GM12892 (cell line): ENCODE measurements at regions not wholly inside any gene's neighbourhood (a gene's known extent, or its start where the extent isn't known, plus 50 kb on each side); places are given as distances from the start of the nearest gene placed in this dataset.

ENCODE experiments used
- POLR2A ChIP-seq: IDR thresholded peaks from 2 replicates; pipeline ENCODE4 v1.6.1; 2011; ENCODE audit warnings: low read depth, low read length, control low read depth
- POLR2AphosphoS5 ChIP-seq: IDR thresholded peaks from 2 replicates; pipeline ENCODE4 v1.6.1; 2011; ENCODE audit warnings: low read depth, low read length, control low read depth

- TF ChIP-seq POLR2A (no peak), POLR2AphosphoS5 (no peak)
These were observed 64.2 kb upstream of the HGFAC start for GRCh38 chr4:3377557-3377956.
